ENCODE measurements at regions not wholly inside any gene's neighbourhood (a gene's known extent, or its start where the extent isn't known, plus 50 kb on each side); places are given as distances from the start of the nearest gene placed in this dataset.

DNA sequence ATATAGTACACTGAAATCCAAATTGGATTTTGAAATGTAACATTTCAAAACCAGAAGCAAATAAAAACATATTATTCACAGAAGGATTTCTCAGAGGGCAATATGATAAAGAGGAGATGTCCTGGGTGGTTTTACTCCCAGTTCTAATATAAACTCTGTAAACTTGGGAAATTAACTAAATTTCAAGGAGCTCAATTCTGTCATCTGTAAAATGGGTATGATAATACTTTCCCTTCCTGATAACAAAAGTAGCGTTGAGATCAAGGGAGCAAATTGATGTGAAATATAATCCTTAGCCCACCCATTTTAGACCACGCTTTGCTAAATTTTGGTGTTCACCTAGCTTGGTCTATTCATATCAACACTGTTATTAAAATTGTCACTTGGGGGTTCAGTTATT lies 192.5 kb upstream of the BTG1 start:
- no peak for DNase-seq (ENCODE audit: extremely low read depth, low read depth)

DNA sequence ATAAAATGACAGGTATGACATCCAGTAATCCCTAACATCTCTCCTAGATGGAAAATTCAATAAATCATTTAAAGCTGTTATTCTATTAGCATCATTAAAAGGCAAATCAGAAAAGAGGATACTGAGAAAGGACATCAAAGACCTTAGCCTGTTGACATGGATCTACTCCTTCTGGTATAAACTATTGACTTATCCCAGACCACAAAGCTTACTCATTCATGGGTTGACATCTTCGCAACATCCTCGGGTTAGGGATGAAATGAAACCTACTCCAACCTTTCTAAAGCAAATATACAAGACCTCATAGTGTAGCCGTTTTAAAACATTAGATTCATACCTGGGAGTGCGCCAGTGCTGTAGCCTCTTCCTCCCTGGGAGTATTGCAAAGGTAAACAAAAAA lies 191.5 kb upstream of the BTG1 start:
- no peak for DNase-seq (ENCODE audit: extremely low read depth, low read depth)

DNA sequence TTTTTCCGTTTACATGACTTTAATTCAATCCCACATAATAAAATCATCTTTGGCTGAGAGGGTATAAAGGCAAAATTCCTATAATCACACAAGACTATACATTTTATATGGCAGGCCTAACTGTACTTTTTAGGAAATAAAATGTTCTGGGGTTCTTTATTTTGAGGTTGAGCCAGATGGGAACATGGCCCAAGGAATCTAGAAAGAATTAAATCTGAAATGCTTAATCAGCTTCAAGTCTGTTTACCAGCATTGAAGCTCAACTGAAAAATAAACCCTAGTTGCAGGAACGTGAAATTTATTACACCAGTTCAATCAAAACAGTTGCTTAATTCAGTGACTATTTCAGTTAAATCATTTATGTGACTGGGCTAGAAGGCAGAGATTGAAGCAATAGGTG lies 191.0 kb upstream of the BTG1 start:
- no peak for DNase-seq (ENCODE audit: extremely low read depth, low read depth)

DNA sequence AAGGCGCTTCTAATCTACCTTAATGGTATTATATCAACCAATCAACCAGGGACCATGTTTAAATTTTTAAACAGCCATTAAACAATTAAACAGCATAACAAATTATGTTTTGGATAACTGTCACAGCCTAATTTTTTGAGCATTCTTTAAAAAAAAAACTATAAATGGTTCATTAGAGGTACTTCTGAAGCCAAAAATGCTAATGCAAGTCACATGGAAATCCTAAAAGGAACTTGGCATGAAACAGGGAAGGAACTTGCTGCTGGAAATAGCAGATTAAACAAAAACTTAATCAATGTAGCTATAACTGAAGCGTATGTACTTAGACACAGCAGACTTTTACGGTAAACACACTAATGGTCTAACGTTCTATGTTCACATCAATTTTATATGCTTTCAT lies 190.2 kb upstream of the BTG1 start:
- DNase-seq (ENCODE audit: extremely low read depth, low read depth), result no peak

DNA sequence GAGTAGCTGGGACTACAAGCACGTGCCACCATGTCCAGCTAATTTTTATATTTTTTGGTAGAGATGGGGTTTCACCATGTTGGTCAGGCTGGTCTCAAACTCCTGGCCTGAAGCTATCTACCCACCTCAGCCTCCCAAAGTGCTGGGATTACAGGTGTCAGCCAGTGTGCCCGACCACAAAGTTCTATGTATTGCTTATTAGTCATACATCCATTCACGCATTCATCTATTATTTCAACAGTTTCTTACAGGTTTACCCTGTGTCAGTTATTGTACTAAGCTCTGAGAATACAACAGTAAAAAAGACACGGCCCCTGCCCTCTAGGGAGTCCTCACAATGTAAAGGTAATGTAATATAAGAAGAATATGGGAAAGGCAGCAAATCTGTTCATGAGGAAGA lies 188.9 kb upstream of the BTG1 start:
- no peak for DNase-seq (ENCODE audit: extremely low read depth, low read depth)

DNA sequence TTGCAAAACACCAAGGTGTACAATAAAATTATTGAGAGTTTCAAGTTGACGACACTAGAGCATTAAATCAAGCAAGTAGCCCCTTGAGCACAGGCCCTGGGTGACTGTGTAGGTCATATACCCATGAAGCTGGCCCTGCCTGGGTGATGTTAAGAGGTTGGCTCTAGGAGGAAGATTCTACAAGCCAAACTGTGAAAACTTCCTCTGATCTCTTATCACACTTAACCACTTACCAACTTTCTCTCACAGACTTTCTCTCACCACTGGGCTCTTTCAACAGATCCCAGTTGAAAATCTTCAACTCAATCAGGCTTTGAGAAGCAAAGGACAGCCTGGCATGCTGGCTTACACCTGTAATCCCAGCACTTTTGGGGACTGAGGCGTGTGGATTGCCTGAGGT lies 186.9 kb upstream of the BTG1 start:
- no peak for DNase-seq (ENCODE audit: extremely low read depth, low read depth)

DNA sequence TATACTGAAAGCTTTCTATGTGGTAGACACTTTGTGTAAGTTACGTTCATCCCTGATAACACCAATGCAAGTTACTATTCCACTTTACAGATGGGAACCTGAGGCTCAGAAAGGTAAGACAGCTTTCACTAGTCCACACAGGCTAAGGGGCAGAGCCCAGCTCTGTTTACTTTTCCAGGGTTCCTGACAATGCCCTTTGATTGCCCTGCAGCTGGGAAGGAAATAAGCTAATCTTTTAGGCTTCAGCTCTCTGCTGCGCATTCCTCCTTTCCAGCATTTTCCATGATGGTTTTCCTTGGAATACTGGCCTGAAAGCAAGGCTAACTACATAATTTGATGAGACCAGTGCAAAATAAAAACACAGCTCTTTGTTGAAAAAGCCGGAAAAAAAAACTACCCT lies 185.7 kb upstream of the BTG1 start:
- DNase-seq (ENCODE audit: extremely low read depth, low read depth), result no peak

DNA sequence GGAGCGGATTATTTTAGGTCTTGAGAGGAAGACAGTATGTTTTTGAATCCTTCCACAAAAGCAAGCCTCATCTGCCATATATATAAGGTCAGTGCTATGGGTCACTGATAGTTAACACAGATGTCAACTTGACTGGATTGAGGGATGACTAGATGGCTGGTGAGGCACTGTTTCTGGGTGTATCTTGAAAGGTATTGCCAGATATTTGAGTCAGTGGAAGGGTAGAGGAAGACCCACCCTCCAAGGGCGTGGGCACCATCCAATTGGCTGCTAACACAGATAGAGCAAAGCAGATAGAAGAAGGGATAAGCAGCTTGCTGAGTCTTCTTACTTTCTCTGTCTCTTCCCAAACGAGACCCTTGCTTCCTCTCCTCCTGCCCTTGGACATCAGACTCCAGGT lies 185.0 kb upstream of the BTG1 start:
- DNase-seq (ENCODE audit: extremely low read depth, low read depth), result no peak

DNA sequence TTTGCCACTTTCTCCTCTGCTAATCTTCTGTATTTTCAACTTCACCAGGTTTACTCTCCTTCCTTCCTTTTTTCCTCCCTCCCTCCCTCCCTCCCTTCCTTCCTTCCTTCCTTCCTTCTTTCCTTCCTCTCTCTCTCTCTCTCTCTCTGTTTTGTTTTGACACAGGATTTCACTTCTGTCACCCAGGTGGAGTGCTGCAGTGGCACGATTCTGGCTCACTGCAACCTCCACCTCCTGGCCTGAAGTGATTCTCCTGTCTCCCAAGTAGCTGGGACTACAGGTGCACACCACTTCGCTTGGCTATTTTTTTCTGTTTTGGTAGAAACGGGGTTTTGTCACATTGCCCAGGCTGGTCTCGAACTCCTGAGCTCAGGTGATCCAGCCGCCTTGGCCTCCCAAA lies 181.2 kb upstream of the BTG1 start:
- DNase-seq (ENCODE audit: extremely low read depth, low read depth), result no peak

DNA sequence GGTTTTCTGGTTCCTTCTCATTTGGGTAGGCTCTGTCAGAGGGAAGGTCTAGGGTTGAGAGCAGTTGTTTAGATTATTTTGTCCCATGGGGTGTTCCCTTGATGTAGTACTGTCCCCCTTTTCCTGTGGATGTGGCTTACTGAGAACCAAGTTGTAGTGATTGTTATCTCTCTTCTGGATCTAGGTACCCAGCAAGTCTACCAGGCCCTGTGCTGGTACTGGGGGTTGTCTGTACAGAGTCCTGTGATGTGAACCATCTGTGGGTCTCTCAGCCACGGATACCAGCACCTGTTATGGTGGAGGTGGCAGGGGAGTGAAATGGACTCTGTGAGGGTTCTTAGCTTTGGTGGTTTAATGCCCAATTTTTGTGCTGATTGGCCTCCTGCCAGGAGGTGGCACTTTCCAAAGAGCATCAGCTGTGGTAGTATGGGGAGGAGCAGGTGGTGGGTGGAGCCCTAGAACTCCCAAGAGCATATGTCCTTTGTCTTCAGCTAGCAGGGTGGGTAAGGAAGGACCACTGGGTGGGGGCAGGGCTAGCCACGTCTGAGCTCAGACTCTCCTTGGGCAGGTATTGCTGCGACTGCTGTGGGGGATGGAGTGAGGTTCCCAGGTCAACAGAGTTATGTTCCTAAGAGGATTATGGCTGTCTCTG lies 179.3 kb upstream of the BTG1 start:
- no peak for DNase-seq (ENCODE audit: extremely low read depth, low read depth)

DNA sequence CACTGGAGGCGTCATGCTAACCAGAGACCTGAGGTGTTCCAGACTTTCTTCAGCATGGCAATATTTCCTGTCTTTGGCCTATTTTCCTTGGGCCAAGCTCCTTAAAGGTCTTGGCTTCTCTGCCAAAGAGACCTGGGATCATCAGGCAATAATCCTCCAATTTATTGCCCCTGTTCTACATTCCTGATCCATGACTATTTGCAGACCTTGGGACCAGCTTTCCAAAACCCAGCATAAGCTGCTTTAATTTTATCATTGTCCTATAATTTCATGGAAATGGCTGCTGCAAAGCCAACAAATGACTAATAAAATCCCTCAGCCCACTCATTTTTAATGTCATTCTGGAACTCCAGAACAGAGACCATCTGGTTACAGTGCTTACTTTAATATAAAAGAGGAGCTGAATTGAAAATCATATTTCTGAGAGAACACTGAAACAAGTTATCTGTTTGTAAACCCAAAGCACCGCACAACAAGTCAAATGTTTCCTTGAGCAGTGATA lies 166.9 kb upstream of the BTG1 start:
- no peak for DNase-seq (ENCODE audit: extremely low read depth, low read depth)

DNA sequence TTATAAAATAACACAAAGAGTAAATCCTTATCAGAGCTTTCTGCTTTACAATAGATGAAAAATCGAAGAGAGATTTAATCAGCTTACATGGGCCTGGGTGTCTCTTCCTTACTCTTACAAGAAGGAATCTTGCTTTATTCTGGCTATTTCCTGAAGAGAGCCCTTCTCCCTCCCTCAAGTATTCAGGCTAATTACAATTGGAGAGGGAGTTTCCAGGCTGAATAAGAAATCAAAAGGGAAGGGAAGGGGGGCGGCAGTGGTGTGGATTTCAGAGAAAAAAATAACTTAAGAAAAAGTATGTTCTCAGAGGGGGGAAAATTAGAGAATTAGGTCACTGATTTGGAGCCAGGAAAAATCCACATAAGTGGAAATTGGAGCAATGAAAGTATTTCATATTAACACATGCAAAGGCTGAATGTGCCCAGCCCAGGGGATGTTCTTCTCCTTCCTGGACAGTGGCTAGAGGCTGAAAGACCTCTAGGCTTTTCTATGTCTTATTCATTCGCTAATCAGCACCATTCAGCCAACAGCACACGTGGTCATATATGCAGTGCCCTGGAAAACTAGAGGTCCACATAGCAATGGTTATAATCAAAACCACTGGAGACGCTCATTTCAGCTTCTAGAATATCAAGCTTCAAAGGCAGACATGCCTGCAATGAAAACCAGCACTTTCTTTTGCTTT lies 158.9 kb upstream of the BTG1 start:
- DNase-seq (ENCODE audit: extremely low read depth, low read depth), result no peak

DNA sequence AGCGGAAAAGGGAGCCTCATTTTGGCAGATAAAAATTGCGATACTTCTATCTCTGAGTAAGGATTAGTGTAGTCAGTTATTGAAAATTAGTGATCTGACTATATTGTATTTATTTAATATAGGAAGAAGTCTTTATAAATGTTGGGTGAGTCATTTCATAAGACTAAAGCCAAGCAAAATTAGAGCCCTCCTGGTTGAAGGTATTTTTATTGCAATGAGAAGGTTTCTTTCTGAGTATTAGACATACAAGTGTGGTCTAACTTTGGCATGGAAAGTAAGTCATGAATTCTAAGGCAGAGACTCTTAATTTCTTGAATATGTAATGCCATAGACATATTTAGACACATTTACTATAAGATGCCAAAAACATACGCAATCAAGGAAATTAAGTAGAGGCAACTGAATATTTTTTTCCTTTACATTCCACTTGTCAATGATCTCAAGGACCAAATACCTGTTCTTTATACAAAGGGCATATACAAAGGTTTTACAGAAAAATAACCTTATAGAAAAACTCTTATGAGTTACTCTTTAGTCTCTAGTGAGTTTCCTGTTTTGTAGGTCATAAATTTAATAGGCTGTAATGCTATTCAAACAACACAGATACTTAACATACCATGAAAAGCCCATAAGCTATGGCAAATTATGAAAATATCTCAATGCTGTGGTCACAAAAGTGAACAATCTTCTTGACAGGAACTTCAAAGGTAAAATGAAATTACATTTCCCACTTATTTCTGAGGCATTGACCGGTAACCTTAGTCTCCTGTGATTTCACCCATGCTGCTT lies 156.6 kb upstream of the BTG1 start:
- DNase-seq (ENCODE audit: extremely low read depth, low read depth), result no peak

DNA sequence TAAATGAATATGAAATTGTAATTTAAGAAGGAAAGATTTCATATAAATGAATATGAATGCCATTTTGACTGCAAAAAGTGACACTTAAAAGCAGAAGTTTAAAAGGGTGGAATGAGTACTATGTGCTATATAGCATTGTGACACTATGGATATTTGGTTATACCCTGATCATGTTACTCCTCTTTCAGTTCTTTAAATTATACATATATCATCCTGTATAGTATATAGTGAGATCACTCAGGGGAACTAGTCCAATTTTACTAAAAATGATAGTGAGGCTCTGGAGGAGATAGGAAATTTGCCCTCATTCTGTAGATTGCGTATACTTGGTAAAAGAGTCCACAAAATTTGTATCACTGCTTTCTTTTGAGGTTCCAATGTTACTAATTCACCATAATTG lies 155.7 kb upstream of the BTG1 start:
- DNase-seq (ENCODE audit: extremely low read depth, low read depth), result no peak

DNA sequence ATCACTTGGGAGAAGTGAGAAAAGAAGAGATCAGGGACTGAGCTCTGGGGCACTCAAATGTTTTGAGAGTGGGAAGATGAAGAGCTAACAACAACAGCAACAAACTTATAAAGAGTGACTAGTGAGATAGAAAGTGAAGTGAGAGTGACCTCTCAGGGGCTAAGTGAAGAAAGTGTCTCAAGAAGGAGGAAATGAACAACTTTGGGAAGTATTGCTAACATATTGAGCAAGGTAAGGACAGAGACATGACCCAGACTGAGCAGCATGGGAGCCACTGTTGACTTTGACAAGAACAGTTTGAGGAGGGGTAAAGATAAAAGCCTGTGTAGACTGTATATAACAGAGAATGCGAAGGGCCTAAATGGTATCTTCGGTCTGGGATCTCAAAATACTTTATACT lies 155.1 kb upstream of the BTG1 start:
- DNase-seq (ENCODE audit: extremely low read depth, low read depth), result no peak

DNA sequence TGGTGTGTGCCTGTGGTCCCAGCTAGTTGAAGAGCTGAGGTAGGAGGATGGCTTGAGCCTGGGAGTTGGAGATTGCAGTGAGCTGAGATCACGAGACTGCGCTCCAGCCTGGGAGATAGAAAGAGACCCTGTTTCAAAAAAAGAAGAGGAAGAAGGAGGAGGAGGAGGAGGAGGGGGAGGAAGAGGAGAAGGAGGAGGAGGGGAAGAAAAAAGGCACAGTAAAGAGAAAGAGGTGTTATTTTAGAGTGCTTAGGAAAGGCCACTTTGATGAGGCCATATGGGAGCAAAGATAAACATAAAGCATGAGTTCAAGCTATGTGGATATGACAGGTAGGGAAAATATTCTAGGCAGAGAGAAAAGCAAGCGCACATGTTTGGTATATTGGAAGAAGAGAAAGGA lies 154.1 kb upstream of the BTG1 start:
- DNase-seq (ENCODE audit: extremely low read depth, low read depth), result no peak

DNA sequence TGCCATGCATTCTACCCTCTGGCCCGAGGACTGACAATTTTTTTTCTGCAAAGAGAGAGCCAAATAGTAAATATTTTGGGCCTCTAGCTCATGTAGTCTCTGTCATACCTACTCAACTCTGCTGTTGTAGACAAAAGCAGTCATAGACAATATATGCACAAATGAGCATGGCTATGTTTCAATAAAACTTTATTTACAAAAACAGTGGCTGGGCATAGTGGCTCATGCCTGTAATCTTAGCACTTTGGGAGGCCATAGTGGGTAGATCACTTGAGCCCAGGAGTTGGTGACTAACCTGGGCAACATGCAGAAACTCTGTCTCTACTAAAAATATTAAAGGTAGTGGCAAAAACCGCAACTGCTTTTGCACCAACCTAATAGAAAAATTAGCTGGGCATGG lies 153.7 kb upstream of the BTG1 start:
- no peak for DNase-seq (ENCODE audit: extremely low read depth, low read depth)

DNA sequence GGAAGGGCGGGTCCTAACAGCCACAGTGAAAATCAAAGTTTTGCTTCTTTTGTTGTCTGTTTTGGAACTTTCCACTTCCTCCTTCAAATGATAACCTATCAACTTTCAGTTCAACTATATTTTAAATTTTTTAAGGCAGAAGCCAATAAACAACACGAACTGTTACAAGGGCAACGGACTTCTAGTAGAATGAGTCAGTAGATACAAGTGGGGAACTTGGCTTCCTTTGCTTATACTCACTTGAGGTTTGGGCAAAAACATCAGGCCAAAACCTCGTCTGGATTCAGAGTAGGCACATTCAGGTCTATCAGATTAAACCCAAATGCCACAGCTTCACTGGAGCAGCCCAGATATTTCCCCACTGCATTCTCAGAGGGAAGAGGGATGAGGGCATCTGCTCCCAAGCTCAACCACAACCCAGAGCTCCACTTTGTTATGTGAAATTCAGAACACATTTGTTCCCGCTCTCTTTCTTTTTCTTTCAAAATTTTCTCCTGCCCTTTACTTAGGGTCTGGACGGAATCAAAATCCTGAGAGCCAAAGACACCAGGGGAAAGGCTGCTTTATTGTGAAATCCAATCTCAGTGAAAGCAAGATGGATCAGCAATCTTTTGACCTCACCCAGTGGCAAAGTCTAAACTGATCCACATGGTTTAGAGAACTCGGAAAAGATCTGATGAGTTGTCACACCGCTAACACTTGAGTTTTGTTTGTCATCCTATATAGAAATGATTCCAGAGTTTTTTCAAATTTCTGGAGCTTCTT lies 152.5 kb upstream of the BTG1 start:
- no peak for DNase-seq (ENCODE audit: extremely low read depth, low read depth)

DNA sequence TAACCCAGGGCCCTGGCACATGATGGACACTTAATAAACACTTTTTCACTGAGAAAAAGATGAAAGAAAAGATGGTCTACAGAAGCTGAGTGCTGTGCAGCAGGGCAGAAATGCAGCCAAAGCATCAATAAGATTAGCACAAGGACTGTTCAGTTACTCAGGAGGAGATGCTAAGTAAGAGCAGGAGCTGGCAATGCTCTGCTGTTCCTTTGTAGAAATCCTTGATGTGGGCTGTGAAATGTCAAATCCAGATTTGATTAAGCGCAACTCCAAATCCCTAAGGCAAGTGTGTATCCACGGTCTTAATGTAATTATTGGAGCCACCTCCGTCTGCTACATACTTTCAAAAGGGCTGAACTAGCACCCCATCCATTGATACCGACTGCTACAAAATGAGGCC lies 151.8 kb upstream of the BTG1 start:
- no peak for DNase-seq (ENCODE audit: extremely low read depth, low read depth)

DNA sequence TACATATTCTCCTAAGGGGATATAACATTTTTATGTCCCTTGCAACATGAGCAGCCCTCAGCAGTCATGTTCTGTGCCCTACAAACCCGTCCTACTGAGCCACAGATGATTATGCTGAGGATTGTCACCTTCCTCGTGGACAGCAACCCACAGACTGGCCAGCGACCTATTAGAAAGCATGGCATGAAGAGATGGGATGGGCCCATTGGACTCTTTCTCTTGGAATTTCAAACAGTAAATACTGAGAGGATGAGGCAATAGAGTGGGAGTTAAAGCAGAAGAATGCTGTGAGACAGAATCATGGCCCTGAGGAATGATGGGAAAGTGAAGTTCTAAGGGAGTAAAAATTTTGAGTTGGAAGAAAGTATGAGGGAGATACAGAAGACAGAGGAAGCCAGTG lies 149.9 kb upstream of the BTG1 start:
- no peak for DNase-seq (ENCODE audit: extremely low read depth, low read depth)

Measured in NCI-H460 (cell line).